ENCODE measurements at regions not wholly inside any gene's neighbourhood (a gene's known extent, or its start where the extent isn't known, plus 50 kb on each side); places are given as distances from the start of the nearest gene placed in this dataset.

DNA sequence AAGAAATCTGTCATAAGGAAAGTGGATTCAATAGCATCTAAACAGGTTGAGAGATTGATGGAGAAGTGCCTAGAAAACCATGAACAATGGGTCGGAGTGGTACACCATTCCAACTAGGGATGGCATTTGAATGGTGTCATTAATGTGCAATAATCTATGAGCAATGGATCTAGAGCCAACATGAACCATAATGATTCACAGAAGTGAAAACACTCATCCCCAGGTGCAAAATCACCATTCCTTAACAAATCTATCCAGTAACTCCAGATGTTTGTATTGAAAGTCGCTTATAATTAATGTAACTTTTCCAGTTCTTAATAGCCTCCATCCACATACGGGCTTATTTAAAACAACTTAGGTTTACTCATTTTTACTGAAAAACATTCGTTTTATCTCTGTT lies 201.3 kb upstream of the ADGRL4 start:
- Histone ChIP-seq H3K23ac (ENCODE audit: insufficient read length) (no peak overlapping the region), H3K56ac (replicated peaks; ENCODE audit: insufficient read length, low read depth, low read length) (no peak overlapping the region), H2BK12ac (ENCODE audit: low read depth, low read length) (no peak overlapping the region), H4K91ac (replicated peaks; ENCODE audit: insufficient read length, low read length) (no peak overlapping the region), H3K4me2 (ENCODE audit: insufficient read depth in 1 of 2, low read depth in 2 of 2, low read length in 2 of 2) (no peak overlapping the region), H3K23me2 (ENCODE audit: low read depth, low read length) (no peaks in the 10 kb centered on the region), H2BK15ac (ENCODE audit: low read length) (no peak overlapping the region), H2AFZ (ENCODE audit: low read length) (no peak overlapping the region), H2AK5ac (ENCODE audit: low read depth, low read length) (no peak overlapping the region), H3K27ac (ENCODE audit: low read depth, low read length) (no peak overlapping the region), H3K4ac (replicated peaks; ENCODE audit: insufficient read length, low read depth, low read length) (no peak overlapping the region), H3K14ac (ENCODE audit: insufficient read length) (no peak overlapping the region), H3K79me1 (ENCODE audit: low read depth, low read length) (no peaks in the 10 kb centered on the region), H4K8ac (ENCODE audit: extremely low read depth, insufficient read depth, low read length) (no peak overlapping the region), H3K27me3 (replicated peaks in 1 of 4; ENCODE audit: control insufficient read depth in 3 of 4, extremely low read depth in 1 of 4, insufficient read depth in 3 of 4, low read length in 3 of 4) (no peaks in the 10 kb centered on the region), H3K4me1 (replicated peaks in 1 of 4; ENCODE audit: control insufficient read depth in 3 of 4, insufficient read depth in 4 of 4, low read length in 3 of 4) (no peaks in the 10 kb centered on the region), H2BK120ac (replicated peaks; ENCODE audit: low read depth, low read length) (no peak overlapping the region), H3K4me3 (ENCODE audit: extremely low read depth in 1 of 4, insufficient read depth in 2 of 4, low read depth in 3 of 4, low read length in 4 of 4) (no peak overlapping the region), H2BK20ac (ENCODE audit: low read length) (no peak overlapping the region), H3K9me3 (ENCODE audit: insufficient read depth in 2 of 2, low read depth in 1 of 2, low read length in 1 of 2) (no peaks in the 10 kb centered on the region), H4K5ac (ENCODE audit: insufficient read length, low read depth, low read length) (no peak overlapping the region), H2BK5ac (ENCODE audit: low read depth, low read length) (no peak overlapping the region), H3K79me2 (ENCODE audit: control insufficient read depth in 1 of 2, insufficient read depth in 2 of 2, low read length in 2 of 2) (no peaks in the 10 kb centered on the region), H3K9ac (replicated peaks in 1 of 4; ENCODE audit: extremely low read depth in 1 of 4, low read depth in 3 of 4, low read length in 3 of 4) (no peak overlapping the region), H3K36me3 (ENCODE audit: control insufficient read depth in 2 of 4, insufficient read depth in 4 of 4, low read length in 3 of 4) (no peaks in the 10 kb centered on the region), H4K20me1 (replicated peaks in 1 of 2; ENCODE audit: control insufficient read depth in 1 of 2, insufficient read depth in 2 of 2, low read length in 2 of 2) (no peaks in the 10 kb centered on the region), H3K18ac (ENCODE audit: extremely low read depth, low read length) (no peak overlapping the region)
- ChIA-PET POLR2A (ENCODE audit: partially characterized antibody) (no interaction called here), CTCF (ENCODE audit: partially characterized antibody) (no interaction called here)
- no peak for DNase-seq (ENCODE audit: low read depth in 1 of 2, low spot score in 2 of 2)
- 86% methylated on average over 4 of the region's 4 CpGs; no CpG with 5 or more reads in 1 of the 2 experiments for WGBS, 2 experiments (ENCODE audit: extremely low coverage in 1 of 2, insufficient coverage in 1 of 2, insufficient read length in 1 of 2, insufficient replicate concordance in 2 of 2, low coverage in 1 of 2, low lambda C conversion rate in 2 of 2, missing lambda C conversion rate in 1 of 2)
- no peak for FAIRE-seq
- no peak for TF ChIP-seq CTBP2 (IDR thresholded peaks at IDR 0.05; ENCODE audit: borderline replicate concordance, insufficient read depth, insufficient read length, low read length)
- no peak for TF ChIP-seq RXRA (IDR thresholded peaks at IDR 0.05; ENCODE audit: insufficient read depth, low read depth, low read length)
- TF ChIP-seq ZNF274 (IDR thresholded peaks at IDR 0.05; ENCODE audit: borderline replicate concordance, extremely low read depth, low read length) = no peak
- no peak for TF ChIP-seq RAD21 (IDR thresholded peaks at IDR 0.05 in 1 of 2, conservative IDR thresholded peaks at IDR 0.05 in 1 of 2; ENCODE audit: low read depth in 2 of 2, low read length in 2 of 2)
- TF ChIP-seq SAP30 (IDR thresholded peaks at IDR 0.05; ENCODE audit: insufficient read depth, insufficient replicate concordance, low read length) = no peak
- TF ChIP-seq RBBP5 (IDR thresholded peaks at IDR 0.05; ENCODE audit: borderline replicate concordance, low read depth, low read length) = no peak
- no peak for TF ChIP-seq SP4 (IDR thresholded peaks at IDR 0.05; ENCODE audit: low read length)
- TF ChIP-seq ASH2L (IDR thresholded peaks at IDR 0.05; ENCODE audit: low read length) = no peak
- no peak for TF ChIP-seq CHD2 (IDR thresholded peaks at IDR 0.05; ENCODE audit: low read length)
- TF ChIP-seq TBP (IDR thresholded peaks at IDR 0.05; ENCODE audit: low read depth, low read length) = no peak
- TF ChIP-seq NANOG (IDR thresholded peaks at IDR 0.05; ENCODE audit: insufficient read depth, low read depth, low read length, poor library complexity, severe bottlenecking) = no peak
- no peak for TF ChIP-seq RFX5 (IDR thresholded peaks at IDR 0.05; ENCODE audit: borderline replicate concordance, low read depth, low read length)
- no peak for TF ChIP-seq TAF7 (optimal IDR thresholded peaks at IDR 0.05; ENCODE audit: borderline replicate concordance, low read depth, low read length)
- no peak for TF ChIP-seq EP300 (IDR thresholded peaks at IDR 0.05; ENCODE audit: borderline replicate concordance in 1 of 2, low read depth in 2 of 2, low read length in 2 of 2)
- no peak for TF ChIP-seq SP2 (IDR thresholded peaks at IDR 0.05; ENCODE audit: low read length)

Measured in H1 (cell line).